Hepatocyte (in vitro differentiated cells): ENCODE measurements at regions not wholly inside any gene's neighbourhood (a gene's known extent, or its start where the extent isn't known, plus 50 kb on each side); places are given as distances from the start of the nearest gene placed in this dataset.

ENCODE experiments used
- DNase-seq: peaks from one replicate; pipeline ENCODE4 v3.0.0-alpha.2; 2016; ENCODE audit warnings: low spot score
- H2AFZ ChIP-seq: fragments of 200-600 bp; sonication (generic); 2 replicates; pipeline ENCODE4 v1.6.0; 2016; ENCODE audit warnings: antibody characterized with exemption, mild to moderate bottlenecking
- H3K27ac ChIP-seq: fragments of 200-600 bp; sonication (generic); 2 replicates; pipeline ENCODE4 v1.5.1; 2016; ENCODE audit warnings: mild to moderate bottlenecking
- H3K27me3 ChIP-seq: fragments of 200-600 bp; sonication (generic); 2 replicates; pipeline ENCODE4 v1.6.1; 2016
- H3K36me3 ChIP-seq: fragments of 200-600 bp; sonication (generic); replicated peaks from 2 replicates; pipeline ENCODE4 v1.5.1; 2016; ENCODE audit warnings: low read depth; ENCODE audit not compliant: insufficient read depth
- H3K4me1 ChIP-seq: fragments of 200-600 bp; sonication (generic); 2 replicates; pipeline ENCODE4 v1.5.1; 2016; ENCODE audit warnings: mild to moderate bottlenecking, moderate library complexity; ENCODE audit not compliant: insufficient read depth
- H3K4me2 ChIP-seq: fragments of 200-600 bp; sonication (generic); 2 replicates; pipeline ENCODE4 v1.6.0; 2016
- H3K4me3 ChIP-seq: fragments of 200-600 bp; sonication (generic); 2 replicates; pipeline ENCODE4 v1.5.1; 2016; ENCODE audit warnings: mild to moderate bottlenecking
- H3K79me2 ChIP-seq: fragments of 200-600 bp; sonication (generic); 2 replicates; pipeline ENCODE4 v1.6.0; 2017; ENCODE audit warnings: mild to moderate bottlenecking
- H3K9me2 ChIP-seq: fragments of 200-600 bp; sonication (generic); replicated peaks from 2 replicates; pipeline ENCODE4 v1.6.0; 2017; ENCODE audit warnings: mild to moderate bottlenecking; ENCODE audit not compliant: insufficient read depth
- H3K9me3 ChIP-seq: fragments of 200-600 bp; sonication (generic); 2 replicates; pipeline ENCODE4 v1.5.1; 2016; ENCODE audit warnings: low read depth, mild to moderate bottlenecking
- H4K20me1 ChIP-seq: fragments of 200-600 bp; sonication (generic); 2 replicates; pipeline ENCODE4 v1.6.0; 2016; ENCODE audit warnings: mild to moderate bottlenecking; ENCODE audit not compliant: insufficient read depth, poor library complexity, severe bottlenecking
- EZH2 ChIP-seq: fragments of 200-600 bp; sonication (generic); IDR thresholded peaks from 2 replicates; pipeline ENCODE4 v1.6.1; 2016; ENCODE audit warnings: antibody characterized with exemption, mild to moderate bottlenecking, borderline replicate concordance
- EZH2phosphoT487 ChIP-seq: fragments of 200-600 bp; sonication (generic); IDR thresholded peaks from one replicate; pipeline ENCODE4 v1.6.1; 2018; ENCODE audit warnings: antibody characterized with exemption, mild to moderate bottlenecking, low read depth, moderate library complexity; ENCODE audit not compliant: unreplicated experiment, severe bottlenecking
- WGBS: methylation state at CpG from one replicate; pipeline ENCODE4 v1.1.6; 2016; ENCODE audit warnings: low lambda C conversion rate; ENCODE audit errors: missing lambda C conversion rate; 5-methylcytosine and 5-hydroxymethylcytosine counted together
- TF ChIP-seq, protein P1 (sequence below): fragments of 200-600 bp; sonication (generic); IDR thresholded peaks from 2 replicates; pipeline ENCODE4 v1.5.1; 2016; ENCODE audit warnings: antibody characterized with exemption, mild to moderate bottlenecking; ENCODE audit not compliant: poor library complexity

DNA sequence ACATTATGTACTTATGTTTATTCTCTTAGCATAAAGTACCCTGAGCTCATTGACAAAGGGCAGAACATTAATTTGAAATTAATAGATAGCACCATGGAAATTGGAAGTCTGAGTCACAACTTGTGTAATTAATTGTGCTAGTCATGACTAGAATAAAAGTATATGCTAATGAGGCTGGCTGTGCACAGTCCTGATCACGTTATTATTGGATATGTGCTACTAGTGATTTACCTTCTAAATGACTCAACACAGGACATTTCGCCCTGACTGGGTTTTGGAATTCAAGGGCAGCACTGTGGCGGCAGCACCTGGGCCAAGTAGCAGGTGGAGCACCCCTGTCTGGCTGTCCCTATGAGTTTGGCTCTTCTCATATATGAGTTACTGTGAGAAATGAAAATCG lies 341.8 kb downstream of the ICE1 start:
- Histone ChIP-seq H3K9me3 (no peaks in the 10 kb centered on the region), H3K27ac (no peak overlapping the region), H2AFZ (no peak overlapping the region), H3K4me3 (no peak overlapping the region), H3K27me3 (no peaks in the 10 kb centered on the region), H4K20me1 (no peaks in the 10 kb centered on the region), H3K4me2 (no peak overlapping the region), H3K36me3 (no peaks in the 10 kb centered on the region), H3K4me1 (no peaks in the 10 kb centered on the region), H3K79me2 (no peaks in the 10 kb centered on the region), H3K9me2 (no peaks in the 10 kb centered on the region)
- TF ChIP-seq EZH2 (no peak), EZH2phosphoT487 (no peak)
- TF ChIP-seq, protein P1, sequence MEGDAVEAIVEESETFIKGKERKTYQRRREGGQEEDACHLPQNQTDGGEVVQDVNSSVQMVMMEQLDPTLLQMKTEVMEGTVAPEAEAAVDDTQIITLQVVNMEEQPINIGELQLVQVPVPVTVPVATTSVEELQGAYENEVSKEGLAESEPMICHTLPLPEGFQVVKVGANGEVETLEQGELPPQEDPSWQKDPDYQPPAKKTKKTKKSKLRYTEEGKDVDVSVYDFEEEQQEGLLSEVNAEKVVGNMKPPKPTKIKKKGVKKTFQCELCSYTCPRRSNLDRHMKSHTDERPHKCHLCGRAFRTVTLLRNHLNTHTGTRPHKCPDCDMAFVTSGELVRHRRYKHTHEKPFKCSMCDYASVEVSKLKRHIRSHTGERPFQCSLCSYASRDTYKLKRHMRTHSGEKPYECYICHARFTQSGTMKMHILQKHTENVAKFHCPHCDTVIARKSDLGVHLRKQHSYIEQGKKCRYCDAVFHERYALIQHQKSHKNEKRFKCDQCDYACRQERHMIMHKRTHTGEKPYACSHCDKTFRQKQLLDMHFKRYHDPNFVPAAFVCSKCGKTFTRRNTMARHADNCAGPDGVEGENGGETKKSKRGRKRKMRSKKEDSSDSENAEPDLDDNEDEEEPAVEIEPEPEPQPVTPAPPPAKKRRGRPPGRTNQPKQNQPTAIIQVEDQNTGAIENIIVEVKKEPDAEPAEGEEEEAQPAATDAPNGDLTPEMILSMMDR, result no peak
- 89% methylated on average over 4 of the region's 4 CpGs for WGBS
- DNase-seq, result no peak

DNA sequence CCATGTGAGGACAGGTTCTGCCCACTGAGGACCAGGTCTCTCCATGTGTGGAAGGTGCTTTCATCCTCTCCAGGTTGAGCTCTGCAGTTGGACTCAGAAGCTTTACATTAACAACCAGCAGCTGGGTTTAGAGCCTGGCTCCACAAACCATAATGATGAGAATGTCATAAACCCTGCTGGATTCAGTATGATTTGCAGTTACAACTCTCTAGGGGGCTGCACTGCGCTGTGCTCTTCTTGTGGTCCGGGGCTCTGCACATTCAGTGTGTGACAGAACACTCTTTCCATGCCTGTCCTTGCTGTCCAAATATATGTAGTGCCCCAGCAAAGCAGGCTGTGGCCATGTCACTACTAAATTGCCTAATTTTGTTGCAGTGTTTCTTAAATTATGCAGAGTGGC lies 334.3 kb downstream of the ICE1 start:
- whole genome bisulfite sequencing, result 86% methylated on average over 2 of the region's 2 CpGs
- no peaks in the 10 kb centered on the region for H3K9me2 ChIP-seq
- H3K27ac ChIP-seq, result no peak overlapping the region
- no peaks in the 10 kb centered on the region for H3K4me1 ChIP-seq
- H2AFZ ChIP-seq, result no peak overlapping the region
- no peak for DNase-seq
- no peaks in the 10 kb centered on the region for H3K79me2 ChIP-seq
- H3K4me2 ChIP-seq, result no peak overlapping the region
- no peaks in the 10 kb centered on the region for H3K36me3 ChIP-seq
- TF ChIP-seq, protein P1, result no peak
- TF ChIP-seq EZH2phosphoT487 (no peak), EZH2 (no peak)
- no peaks in the 10 kb centered on the region for H3K9me3 ChIP-seq
- no peaks in the 10 kb centered on the region for H4K20me1 ChIP-seq
- no peak overlapping the region for H3K4me3 ChIP-seq
- no peaks in the 10 kb centered on the region for H3K27me3 ChIP-seq

DNA sequence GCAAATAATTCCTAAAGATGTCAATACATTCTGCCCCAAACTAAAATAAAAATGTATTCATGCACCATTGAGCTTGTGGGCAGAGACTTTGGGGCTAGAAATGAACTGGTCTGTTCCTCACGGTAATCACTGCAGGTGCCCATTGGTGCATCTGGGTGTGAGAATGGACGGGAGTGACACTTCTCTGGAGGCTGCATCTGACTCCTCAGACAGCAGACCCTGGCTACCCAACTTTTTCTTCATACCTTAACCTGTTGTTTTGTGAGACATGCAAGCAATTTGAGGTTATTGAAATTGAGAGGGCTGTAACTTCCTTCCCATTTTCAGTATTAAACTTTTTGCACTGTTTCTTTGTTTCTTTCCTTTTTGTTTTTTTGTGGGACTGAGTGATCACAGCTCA lies 333.4 kb downstream of the ICE1 start:
- WGBS, result 65% methylated on average over 2 of the region's 2 CpGs
- H3K4me3 ChIP-seq, result no peak overlapping the region
- no peak for DNase-seq
- no peak for TF ChIP-seq EZH2phosphoT487
- TF ChIP-seq, protein P1, result no peak
- no peak for TF ChIP-seq EZH2
- H2AFZ ChIP-seq, result no peak overlapping the region
- H3K9me3 ChIP-seq, result no peaks in the 10 kb centered on the region
- no peaks in the 10 kb centered on the region for H3K79me2 ChIP-seq
- no peaks in the 10 kb centered on the region for H3K4me1 ChIP-seq
- H4K20me1 ChIP-seq, result no peaks in the 10 kb centered on the region
- no peaks in the 10 kb centered on the region for H3K9me2 ChIP-seq
- no peak overlapping the region for H3K4me2 ChIP-seq
- no peaks in the 10 kb centered on the region for H3K36me3 ChIP-seq
- no peak overlapping the region for H3K27ac ChIP-seq
- no peaks in the 10 kb centered on the region for H3K27me3 ChIP-seq

DNA sequence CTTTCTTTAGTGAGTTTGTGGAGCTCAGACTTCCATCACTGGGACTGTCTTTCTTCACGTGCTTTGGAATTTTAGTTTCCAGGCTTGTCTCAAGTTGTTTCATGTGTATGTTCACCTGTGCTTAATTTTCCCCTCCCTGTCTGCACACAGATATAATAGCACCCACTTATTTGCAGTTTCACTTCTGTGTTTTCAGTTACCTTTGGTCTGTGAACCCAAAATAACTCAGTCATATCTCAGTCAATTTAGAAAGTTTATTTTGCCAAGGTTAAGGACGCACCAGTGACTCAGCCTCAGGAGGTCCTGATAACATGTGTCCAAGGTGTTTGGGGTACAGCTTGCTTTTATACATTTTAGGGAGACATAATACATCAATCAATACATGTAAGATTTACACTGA lies 330.4 kb downstream of the ICE1 start:
- no peaks in the 10 kb centered on the region for H3K36me3 ChIP-seq
- no peak overlapping the region for H3K27ac ChIP-seq
- no peaks in the 10 kb centered on the region for H3K79me2 ChIP-seq
- H3K9me2 ChIP-seq, result no peaks in the 10 kb centered on the region
- no peak overlapping the region for H3K4me3 ChIP-seq
- no peak overlapping the region for H2AFZ ChIP-seq
- DNase-seq, result no peak
- H3K4me2 ChIP-seq, result no peak overlapping the region
- TF ChIP-seq, protein P1, result no peak
- no peak for TF ChIP-seq EZH2phosphoT487
- TF ChIP-seq EZH2, result no peak
- H3K4me1 ChIP-seq, result no peaks in the 10 kb centered on the region
- no peaks in the 10 kb centered on the region for H4K20me1 ChIP-seq
- H3K9me3 ChIP-seq, result no peaks in the 10 kb centered on the region
- H3K27me3 ChIP-seq, result no peaks in the 10 kb centered on the region
- WGBS, result 84% methylated on average over 2 of the region's 2 CpGs
